ENCODE measurements at regions not wholly inside any gene's neighbourhood (a gene's known extent, or its start where the extent isn't known, plus 50 kb on each side); places are given as distances from the start of the nearest gene placed in this dataset.

DNA sequence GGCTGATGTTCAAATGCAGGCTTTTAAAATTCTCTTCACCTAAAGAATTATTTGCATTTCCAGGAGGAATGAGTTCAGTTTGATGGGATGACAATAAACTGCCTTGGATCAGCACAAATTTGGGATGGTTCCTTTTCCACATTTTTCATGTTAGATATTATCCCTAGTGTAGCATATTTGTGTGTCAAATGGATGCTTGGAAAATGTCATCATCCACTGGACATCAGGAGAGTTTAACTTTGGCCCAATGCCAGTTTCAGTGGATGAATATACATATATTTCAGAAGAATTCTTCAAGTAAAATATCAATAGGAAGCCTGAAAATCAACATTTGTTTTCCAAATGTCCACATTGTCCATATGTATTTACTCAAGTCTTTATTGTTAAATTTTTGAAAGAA, 116.5 kb upstream of the COL24A1 start:
- ATAC-seq (no peak), DNase-seq (ENCODE audit: low spot score) (no peak)
- H3K27ac Mint-ChIP-seq: no peak overlapping the region
- no peaks in the 10 kb centered on the region for H3K27me3 Mint-ChIP-seq (ENCODE audit: low read depth)
- H3K4me3 Mint-ChIP-seq: no peak overlapping the region
- TF ChIP-seq GRHL2 (CRISPR knock-in tag; IDR thresholded peaks at IDR 0.05; ENCODE audit: insufficient replicate concordance, severe bottlenecking): no peak
- POLR2A ChIA-PET: no interaction called here
- H3K4me1 Mint-ChIP-seq: 0 out of 2 replicates have a peak, but pooled peaks cover 2% of the 10 kb centered on the region
- CTCF ChIA-PET: no interaction called here
- H3K9me3 Mint-ChIP-seq: no peaks in the 10 kb centered on the region
- no peaks in the 10 kb centered on the region for H3K36me3 Mint-ChIP-seq

- TF ChIP-seq RORB (CRISPR knock-in tag; IDR thresholded peaks at IDR 0.05) (no peak), NFYB (CRISPR knock-in tag; conservative IDR thresholded peaks at IDR 0.05; ENCODE audit: low read depth) (no peak), JAZF1 (CRISPR knock-in tag; IDR thresholded peaks at IDR 0.05) (no peak), ZNF317 (CRISPR knock-in tag; IDR thresholded peaks at IDR 0.05; ENCODE audit: borderline replicate concordance, low read depth) (no peak)
- TF ChIP-seq, protein P1, sequence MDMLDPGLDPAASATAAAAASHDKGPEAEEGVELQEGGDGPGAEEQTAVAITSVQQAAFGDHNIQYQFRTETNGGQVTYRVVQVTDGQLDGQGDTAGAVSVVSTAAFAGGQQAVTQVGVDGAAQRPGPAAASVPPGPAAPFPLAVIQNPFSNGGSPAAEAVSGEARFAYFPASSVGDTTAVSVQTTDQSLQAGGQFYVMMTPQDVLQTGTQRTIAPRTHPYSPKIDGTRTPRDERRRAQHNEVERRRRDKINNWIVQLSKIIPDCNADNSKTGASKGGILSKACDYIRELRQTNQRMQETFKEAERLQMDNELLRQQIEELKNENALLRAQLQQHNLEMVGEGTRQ (CRISPR knock-in tag; IDR thresholded peaks at IDR 0.05): no peak
- H3K27ac Mint-ChIP-seq: no peak overlapping the region
- no peak overlapping the region for H3K4me3 Mint-ChIP-seq
- no peaks in the 10 kb centered on the region for H3K36me3 Mint-ChIP-seq
- no peak for ATAC-seq
- H3K9me3 Mint-ChIP-seq: no peaks in the 10 kb centered on the region
- ChIA-PET CTCF (no interaction called here), POLR2A (no interaction called here)
- no peaks in the 10 kb centered on the region for H3K4me1 Mint-ChIP-seq
- no peaks in the 10 kb centered on the region for H3K27me3 Mint-ChIP-seq (ENCODE audit: low read depth)
- no peak for DNase-seq (ENCODE audit: low spot score)
These were observed 115.5 kb upstream of the COL24A1 start for GRCh38 chr1:86272083-86272482.

GRCh38 chr1:86271046-86271445, 114.5 kb upstream of the COL24A1 start:
- Mint-ChIP-seq H3K36me3 (no peaks in the 10 kb centered on the region), H3K9me3 (no peaks in the 10 kb centered on the region), H3K4me3 (no peak overlapping the region), H3K27me3 (ENCODE audit: low read depth) (no peaks in the 10 kb centered on the region), H3K4me1 (no peaks in the 10 kb centered on the region), H3K27ac (no peak overlapping the region)
- ATAC-seq: no peak
- POLR2A ChIA-PET: no interaction called here
- no peak for DNase-seq (ENCODE audit: low spot score)
- CTCF ChIA-PET: no interaction called here
- TF ChIP-seq ATF1 (CRISPR knock-in tag; IDR thresholded peaks at IDR 0.05): no peak
- no peak for TF ChIP-seq ZNF138 (CRISPR knock-in tag; conservative IDR thresholded peaks at IDR 0.05)
- TF ChIP-seq CREM (CRISPR knock-in tag; IDR thresholded peaks at IDR 0.05): no peak
- TF ChIP-seq ELF4 (CRISPR knock-in tag; IDR thresholded peaks at IDR 0.05; ENCODE audit: low read depth): no peak
- no peak for TF ChIP-seq OVOL2 (CRISPR knock-in tag; IDR thresholded peaks at IDR 0.05; ENCODE audit: borderline replicate concordance)
- TF ChIP-seq ERG (CRISPR knock-in tag; IDR thresholded peaks at IDR 0.05): no peak
- TF ChIP-seq PRRX2 (CRISPR knock-in tag; IDR thresholded peaks at IDR 0.05): no peak
- TF ChIP-seq MLX (CRISPR knock-in tag; IDR thresholded peaks at IDR 0.05): no peak
- no peak for TF ChIP-seq ZNF232 (CRISPR knock-in tag; IDR thresholded peaks at IDR 0.05)
- no peak for TF ChIP-seq ZNF396 (CRISPR knock-in tag; IDR thresholded peaks at IDR 0.05; ENCODE audit: borderline replicate concordance)
- TF ChIP-seq SMAD4 (CRISPR knock-in tag; IDR thresholded peaks at IDR 0.05): no peak
- TF ChIP-seq, protein P2, sequence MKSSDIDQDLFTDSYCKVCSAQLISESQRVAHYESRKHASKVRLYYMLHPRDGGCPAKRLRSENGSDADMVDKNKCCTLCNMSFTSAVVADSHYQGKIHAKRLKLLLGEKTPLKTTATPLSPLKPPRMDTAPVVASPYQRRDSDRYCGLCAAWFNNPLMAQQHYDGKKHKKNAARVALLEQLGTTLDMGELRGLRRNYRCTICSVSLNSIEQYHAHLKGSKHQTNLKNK (CRISPR knock-in tag; IDR thresholded peaks at IDR 0.05): no peak
- no peak for TF ChIP-seq E2F1 (CRISPR knock-in tag; IDR thresholded peaks at IDR 0.05)
- TF ChIP-seq, protein P3, sequence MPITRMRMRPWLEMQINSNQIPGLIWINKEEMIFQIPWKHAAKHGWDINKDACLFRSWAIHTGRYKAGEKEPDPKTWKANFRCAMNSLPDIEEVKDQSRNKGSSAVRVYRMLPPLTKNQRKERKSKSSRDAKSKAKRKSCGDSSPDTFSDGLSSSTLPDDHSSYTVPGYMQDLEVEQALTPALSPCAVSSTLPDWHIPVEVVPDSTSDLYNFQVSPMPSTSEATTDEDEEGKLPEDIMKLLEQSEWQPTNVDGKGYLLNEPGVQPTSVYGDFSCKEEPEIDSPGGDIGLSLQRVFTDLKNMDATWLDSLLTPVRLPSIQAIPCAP (CRISPR knock-in tag; IDR thresholded peaks at IDR 0.05): no peak
- TF ChIP-seq TP53 (CRISPR knock-in tag; IDR thresholded peaks at IDR 0.05): no peak
- TF ChIP-seq ZNF416 (CRISPR knock-in tag; IDR thresholded peaks at IDR 0.05): no peak
- TF ChIP-seq, protein P4, sequence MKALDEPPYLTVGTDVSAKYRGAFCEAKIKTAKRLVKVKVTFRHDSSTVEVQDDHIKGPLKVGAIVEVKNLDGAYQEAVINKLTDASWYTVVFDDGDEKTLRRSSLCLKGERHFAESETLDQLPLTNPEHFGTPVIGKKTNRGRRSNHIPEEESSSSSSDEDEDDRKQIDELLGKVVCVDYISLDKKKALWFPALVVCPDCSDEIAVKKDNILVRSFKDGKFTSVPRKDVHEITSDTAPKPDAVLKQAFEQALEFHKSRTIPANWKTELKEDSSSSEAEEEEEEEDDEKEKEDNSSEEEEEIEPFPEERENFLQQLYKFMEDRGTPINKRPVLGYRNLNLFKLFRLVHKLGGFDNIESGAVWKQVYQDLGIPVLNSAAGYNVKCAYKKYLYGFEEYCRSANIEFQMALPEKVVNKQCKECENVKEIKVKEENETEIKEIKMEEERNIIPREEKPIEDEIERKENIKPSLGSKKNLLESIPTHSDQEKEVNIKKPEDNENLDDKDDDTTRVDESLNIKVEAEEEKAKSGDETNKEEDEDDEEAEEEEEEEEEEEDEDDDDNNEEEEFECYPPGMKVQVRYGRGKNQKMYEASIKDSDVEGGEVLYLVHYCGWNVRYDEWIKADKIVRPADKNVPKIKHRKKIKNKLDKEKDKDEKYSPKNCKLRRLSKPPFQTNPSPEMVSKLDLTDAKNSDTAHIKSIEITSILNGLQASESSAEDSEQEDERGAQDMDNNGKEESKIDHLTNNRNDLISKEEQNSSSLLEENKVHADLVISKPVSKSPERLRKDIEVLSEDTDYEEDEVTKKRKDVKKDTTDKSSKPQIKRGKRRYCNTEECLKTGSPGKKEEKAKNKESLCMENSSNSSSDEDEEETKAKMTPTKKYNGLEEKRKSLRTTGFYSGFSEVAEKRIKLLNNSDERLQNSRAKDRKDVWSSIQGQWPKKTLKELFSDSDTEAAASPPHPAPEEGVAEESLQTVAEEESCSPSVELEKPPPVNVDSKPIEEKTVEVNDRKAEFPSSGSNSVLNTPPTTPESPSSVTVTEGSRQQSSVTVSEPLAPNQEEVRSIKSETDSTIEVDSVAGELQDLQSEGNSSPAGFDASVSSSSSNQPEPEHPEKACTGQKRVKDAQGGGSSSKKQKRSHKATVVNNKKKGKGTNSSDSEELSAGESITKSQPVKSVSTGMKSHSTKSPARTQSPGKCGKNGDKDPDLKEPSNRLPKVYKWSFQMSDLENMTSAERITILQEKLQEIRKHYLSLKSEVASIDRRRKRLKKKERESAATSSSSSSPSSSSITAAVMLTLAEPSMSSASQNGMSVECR (CRISPR knock-in tag; IDR thresholded peaks at IDR 0.05; ENCODE audit: borderline replicate concordance): no peak
- no peak for TF ChIP-seq MAX (CRISPR knock-in tag; IDR thresholded peaks at IDR 0.05)
- TF ChIP-seq JUN (CRISPR knock-in tag; IDR thresholded peaks at IDR 0.05): no peak

Data from WTC11 (cell line).